ENCODE measurements at regions not wholly inside any gene's neighbourhood (a gene's known extent, or its start where the extent isn't known, plus 50 kb on each side); places are given as distances from the start of the nearest gene placed in this dataset.

DNA sequence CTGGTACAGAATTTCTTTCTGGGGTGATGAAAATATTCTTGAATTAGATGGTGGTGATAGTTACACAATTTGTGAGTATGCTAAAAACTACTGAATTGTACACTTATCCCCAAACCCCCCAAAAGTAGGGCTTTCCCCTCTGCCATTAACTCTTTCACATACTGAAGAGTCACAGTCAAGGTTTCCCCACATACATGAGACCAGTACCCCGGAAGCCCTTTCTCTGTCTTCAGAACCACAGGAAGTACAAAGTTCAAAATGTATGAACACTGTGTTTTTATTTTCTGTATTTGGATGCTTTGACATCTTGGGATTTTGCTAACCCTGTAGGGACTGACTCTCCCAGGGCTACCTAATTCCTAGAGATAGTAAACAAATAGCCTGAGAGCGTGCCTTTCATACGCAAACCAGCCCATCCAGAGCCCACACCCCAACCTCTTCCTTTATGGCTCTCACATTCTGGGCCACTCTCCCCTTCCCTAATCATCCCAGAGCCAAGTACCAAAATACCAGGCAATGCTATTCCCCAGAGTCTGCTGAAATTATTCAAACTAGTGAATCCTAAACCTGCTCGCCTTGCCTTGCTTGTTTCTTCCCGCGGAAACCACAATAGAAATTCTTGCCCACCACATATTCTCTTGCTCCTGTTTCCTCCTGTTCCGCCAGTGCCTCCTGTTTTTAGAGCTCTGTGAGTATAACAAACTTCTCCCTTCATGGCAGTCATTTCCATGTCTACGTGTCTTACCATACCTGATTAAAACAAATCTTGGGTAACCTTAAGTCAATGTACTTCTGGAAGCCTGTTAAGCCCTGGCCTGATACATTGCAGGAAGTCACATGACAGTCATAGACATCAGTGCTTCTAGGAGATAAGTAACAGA, 524.8 kb downstream of the FUT8 start:
- DNase-seq = no peak

DNA sequence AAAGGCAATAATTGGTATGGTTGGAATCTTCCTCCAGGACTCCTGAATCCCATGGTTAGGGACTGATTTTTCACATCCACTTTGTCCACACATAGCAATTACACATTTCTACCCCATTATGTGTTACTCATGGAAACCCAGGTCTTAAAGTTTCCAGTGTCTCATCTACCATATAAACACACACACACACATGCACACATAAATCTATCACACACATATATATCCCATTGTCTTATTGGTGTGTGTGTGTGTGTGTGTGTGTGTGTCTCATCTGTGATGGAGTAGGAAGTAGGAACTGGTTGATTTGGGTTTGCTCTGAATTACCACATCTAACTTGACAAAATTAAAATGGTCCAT, 525.4 kb downstream of the FUT8 start:
- no peak for DNase-seq

DNA sequence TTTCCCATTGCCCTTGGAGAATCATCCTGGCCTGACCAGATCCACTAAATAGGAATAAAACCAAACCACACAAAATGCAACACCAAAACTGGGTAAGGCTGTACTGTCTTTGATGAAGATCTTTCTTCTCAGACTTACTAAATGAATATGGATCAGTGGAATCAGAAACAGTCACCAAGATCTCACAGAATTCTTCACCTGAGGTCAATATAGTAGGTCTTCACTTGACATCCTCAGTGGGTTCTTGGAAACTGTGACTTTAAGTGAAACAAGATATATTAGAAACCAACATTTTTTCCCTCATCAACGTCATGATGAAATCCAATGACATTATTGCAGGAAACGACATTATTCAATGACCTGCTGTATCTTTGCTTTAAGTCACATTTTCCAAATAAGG, 526.2 kb downstream of the FUT8 start:
- DNase-seq = no peak

- no peak for DNase-seq
Measured at GRCh38 chr14:65939184-65939583, 526.7 kb downstream of the FUT8 start.

DNA sequence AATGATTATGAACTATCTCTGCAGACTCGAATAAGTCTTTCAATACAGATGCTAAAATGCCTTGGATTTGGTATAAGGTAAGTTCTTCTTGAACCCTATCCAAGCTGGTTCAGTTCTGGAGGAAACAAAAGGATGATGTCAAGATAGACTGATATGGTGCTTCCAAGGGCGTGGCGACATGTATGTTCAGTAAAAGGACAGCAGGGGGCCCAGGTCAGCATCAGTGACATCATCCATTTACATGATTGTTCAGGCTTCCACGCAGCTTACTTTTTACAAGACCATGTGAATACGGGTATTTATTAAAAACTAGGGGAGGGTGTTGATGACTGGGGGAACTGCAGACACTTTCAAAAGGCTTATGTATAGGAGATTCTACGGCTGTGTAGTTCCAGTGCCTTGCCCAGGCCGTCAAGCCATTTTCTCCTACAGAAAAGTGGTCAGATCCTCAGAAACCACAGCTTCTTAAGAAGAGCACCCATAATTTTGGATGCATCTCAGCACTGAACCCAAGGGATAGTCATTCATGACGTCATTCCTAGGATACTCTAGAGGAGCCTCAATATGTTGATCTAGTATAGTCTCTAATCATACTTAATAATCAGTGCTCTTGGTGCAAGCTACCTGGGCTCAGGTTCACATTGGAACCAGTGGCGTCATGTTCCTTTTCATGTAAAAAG, 527.7 kb downstream of the FUT8 start:
- no peak for DNase-seq

- no peak for DNase-seq
Measured at GRCh38 chr14:65941091-65941490, 528.6 kb downstream of the FUT8 start.

- DNase-seq = no peak
Measured at GRCh38 chr14:65943150-65943549, 530.6 kb downstream of the FUT8 start.

- DNase-seq = no peak
Measured at GRCh38 chr14:65943916-65944410, 531.4 kb downstream of the FUT8 start.

DNA sequence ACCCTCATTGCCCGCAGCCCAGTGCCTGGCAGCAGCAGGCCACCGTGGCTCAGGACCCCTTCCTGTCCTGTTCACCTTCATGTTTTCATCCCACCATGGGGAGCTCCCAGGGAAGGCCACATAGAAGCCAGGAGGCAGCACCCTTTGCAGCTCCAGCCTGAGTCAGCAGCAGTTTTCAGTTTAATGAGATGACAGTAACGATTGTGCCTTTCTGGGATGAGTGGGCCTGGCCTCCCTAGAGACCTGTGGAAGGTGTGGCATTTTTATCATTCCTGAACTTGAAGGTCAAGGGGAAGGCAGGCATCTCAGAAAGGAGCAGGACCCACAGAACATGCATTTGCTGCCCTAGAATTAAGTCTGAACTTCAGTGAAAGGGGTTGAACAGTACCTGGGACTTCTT, 532.8 kb downstream of the FUT8 start:
- no peak for DNase-seq

DNA sequence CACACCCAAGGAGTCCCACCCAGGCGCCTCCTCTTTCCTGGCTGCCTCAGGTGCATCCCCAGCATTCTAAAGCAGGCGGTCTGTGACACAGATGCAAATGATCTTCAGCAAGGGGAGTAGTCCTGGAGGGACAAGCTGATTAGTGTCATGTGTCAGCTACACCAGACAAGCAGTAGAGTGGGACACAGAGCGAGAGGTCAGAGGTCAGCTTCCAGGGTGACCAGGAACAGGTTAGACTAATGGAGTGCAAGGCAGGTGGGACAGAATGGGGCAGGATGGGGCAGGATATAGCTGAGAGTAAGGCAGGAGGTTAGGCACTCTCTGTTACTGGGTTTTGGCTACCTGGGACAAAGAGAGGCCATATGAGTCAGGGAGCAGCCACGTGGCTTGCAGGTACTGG, 534.0 kb downstream of the FUT8 start:
- DNase-seq = no peak

- no peak for DNase-seq
Measured at GRCh38 chr14:65948302-65948701, 535.8 kb downstream of the FUT8 start.

GRCh38 chr14:65949711-65950516, 536.3 kb upstream of the CCDC196 start:
- peak in 1 of 2 donors; percentile 16 for DNase-seq

GRCh38 chr14:65954942-65955341, 531.2 kb upstream of the CCDC196 start:
- no peak for DNase-seq

DNA sequence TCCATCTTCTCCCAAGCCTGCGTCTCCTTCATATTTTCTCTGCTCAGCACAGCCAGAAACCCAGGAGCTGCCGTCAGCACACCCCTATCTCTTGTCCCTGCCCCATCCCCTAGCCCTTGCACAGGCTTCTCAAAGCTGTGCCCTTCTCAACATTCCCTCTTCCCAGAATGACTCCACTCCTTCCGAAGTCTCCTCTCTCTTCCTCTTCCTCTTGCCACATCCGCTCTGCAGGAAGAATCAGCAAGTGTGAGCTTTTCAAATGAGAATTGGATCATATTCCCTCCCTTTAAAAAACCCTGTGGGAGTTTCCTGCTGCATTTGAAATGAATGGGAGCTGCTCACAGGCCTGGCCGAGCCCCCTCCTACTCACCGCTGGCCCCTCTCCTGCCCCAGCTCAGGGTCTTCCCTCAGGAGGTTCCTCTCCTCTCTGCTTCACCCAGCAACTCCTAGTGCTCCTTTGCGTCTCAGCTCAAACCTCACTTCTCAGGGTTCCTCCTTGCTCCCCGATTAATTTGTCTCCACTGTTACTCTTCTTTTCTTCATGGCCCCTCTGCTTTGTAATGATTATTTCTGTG, 528.5 kb upstream of the CCDC196 start:
- DNase-seq = no peak

GRCh38 chr14:65958664-65959562, 527.3 kb upstream of the CCDC196 start:
- no peak for DNase-seq

DNA sequence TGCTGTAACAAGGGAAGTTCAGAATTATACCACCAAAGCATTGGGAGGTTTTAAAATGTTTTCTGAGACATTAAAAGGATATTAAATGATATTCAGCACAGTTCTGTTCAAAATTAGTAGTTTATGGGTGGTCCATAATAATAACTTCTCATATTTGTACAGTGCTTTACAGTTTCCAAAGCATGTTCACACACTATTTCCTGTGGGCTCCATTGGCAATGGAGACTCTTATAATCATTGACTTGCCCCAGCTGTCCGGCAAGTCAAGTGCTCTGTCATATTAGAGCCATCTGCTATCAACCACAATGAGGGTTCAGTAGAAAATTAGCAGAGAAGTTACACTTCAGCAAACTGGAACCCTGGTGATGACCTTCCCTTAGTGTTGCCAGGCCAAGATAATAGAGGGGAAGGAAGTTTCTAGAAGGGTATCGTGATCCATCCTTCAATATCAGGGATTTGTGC, 526.6 kb upstream of the CCDC196 start:
- no peak for DNase-seq

- peak; percentile 46 to 74 for DNase-seq
Measured at GRCh38 chr14:65961004-65961403, 525.2 kb upstream of the CCDC196 start.

DNA sequence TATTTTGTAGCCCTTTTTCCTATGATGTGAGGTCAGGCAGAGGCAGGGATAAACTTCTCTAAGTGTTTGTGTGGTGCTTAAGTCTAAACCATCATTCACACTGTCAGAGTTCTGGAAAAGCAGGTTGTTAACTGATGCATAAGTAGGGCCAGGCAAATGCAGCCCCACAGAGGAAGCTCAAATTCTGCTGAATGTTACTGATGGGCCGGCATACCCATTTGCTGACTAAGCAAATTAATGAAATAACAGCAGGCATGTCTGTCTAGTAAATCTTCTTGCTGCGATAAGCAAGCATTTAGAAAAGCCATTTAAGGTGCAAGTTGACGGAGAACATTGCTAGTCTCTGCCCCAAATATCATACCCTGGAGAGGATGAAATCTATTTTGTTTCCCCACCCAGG, 523.2 kb upstream of the CCDC196 start:
- DNase-seq = no peak

DNA sequence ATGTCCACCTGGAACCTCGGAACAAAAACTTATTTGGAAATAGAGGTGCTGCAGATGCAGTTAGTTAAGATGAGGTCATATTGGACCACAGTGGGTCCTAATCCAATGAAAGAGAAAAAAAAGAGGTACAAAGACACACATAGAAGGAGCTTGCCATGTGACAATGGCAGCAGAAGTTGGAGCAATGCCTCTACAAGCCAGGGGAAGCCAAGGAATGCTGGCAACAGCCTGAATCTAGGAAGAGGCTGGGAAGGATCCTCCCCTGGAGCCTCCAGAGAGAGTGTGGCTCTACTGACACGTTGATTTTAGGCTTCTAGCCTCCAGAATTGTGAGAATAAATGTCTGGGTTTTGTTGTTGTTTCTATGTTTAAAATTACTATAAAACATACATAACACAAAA, 521.8 kb upstream of the CCDC196 start:
- no peak for DNase-seq

- DNase-seq = no peak
Measured at GRCh38 chr14:65966188-65966587, 520.0 kb upstream of the CCDC196 start.

DNA sequence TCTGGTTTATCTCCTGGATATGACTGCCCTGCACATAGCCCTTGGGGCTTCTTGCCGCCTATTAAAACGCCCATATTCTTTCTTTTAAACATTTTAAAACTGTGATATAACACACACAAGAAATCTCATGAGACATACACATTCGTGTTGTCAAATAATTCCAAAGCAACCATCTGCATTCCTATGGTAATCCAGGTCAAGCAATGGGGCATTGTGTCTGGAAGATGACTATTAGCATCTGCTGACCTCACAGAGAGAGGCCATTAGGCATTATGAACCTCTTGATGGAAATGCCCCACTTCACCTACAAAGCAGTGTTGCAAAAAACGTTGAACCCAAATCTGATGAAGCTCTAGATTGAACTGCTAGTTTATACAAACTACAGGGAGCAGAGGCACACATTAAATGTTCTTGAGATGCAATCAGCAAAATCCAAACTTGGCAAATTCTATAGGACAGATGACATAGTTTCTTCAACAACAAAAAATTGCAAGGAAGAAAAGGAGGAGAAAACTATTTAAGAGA, 513.8 kb upstream of the CCDC196 start:
- DNase-seq = no peak

DNA sequence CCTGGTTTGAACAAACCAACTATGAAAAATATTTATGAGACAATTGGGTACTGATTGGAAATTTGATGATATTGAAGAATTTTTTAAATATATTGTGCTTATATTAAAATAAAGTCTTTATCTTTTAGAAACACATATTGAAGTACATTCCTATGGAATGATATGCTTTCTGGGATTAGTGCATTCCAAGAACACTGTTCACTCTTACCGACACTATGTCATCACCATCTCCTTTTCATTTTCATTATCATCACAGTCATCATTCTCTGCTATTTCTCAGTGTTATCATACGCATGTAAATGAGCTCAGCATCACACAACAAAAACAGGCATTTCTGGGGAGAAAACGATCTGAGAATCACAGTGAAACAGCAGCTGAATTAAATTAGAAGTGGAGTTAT, 513.3 kb upstream of the CCDC196 start:
- no peak for DNase-seq

Measured in activated CD4-positive, alpha-beta T cell treated with anti-CD3 and anti-CD28 coated beads for 4 hours (primary cell).